ENCODE measurements at regions not wholly inside any gene's neighbourhood (a gene's known extent, or its start where the extent isn't known, plus 50 kb on each side); places are given as distances from the start of the nearest gene placed in this dataset.

GRCh38 chr9:28651050-28651722 is 1077.9 kb upstream of the C9orf72 start:
- no peak for DNase-seq

GRCh38 chr9:28653216-28653615 is 1079.9 kb upstream of the C9orf72 start:
- DNase-seq: no peak

- no peak for DNase-seq
Measured at GRCh38 chr9:28656727-28657126, 1083.4 kb upstream of the C9orf72 start.

GRCh38 chr9:28661853-28662252 is 1088.6 kb upstream of the C9orf72 start:
- DNase-seq: no peak

GRCh38 chr9:28662675-28663074 is 1089.4 kb upstream of the C9orf72 start:
- no peak for DNase-seq

GRCh38 chr9:28668158-28668557 is 1094.9 kb upstream of the C9orf72 start:
- no peak for DNase-seq

- no peak for DNase-seq
Measured at GRCh38 chr9:28671000-28671399, 1097.7 kb upstream of the C9orf72 start.

GRCh38 chr9:28678097-28678496 is 1104.8 kb upstream of the C9orf72 start:
- no peak for DNase-seq

- no peak for DNase-seq
Measured at GRCh38 chr9:28688172-28688571, 1114.9 kb upstream of the C9orf72 start.

GRCh38 chr9:28692012-28692411 is 1118.7 kb upstream of the C9orf72 start:
- DNase-seq: no peak

- no peak for DNase-seq
Measured at GRCh38 chr9:28696960-28697359, 1123.7 kb upstream of the C9orf72 start.

GRCh38 chr9:28699632-28700031 is 1126.4 kb upstream of the C9orf72 start:
- no peak for DNase-seq

GRCh38 chr9:28707616-28708015 is 1134.3 kb upstream of the C9orf72 start:
- no peak for DNase-seq

GRCh38 chr9:28714188-28714587 is 1140.9 kb upstream of the C9orf72 start:
- no peak for DNase-seq

GRCh38 chr9:28718226-28718625 is 1144.9 kb upstream of the C9orf72 start:
- no peak for DNase-seq

- DNase-seq: no peak
Measured at GRCh38 chr9:28720746-28721145, 1147.5 kb upstream of the C9orf72 start.

GRCh38 chr9:28730111-28730510 is 1156.8 kb upstream of the C9orf72 start:
- no peak for DNase-seq

- DNase-seq: no peak
Measured at GRCh38 chr9:28735738-28736342, 1162.6 kb upstream of the C9orf72 start.

GRCh38 chr9:28741459-28741858 is 1168.2 kb upstream of the C9orf72 start:
- no peak for DNase-seq

- DNase-seq: no peak
Measured at GRCh38 chr9:28747351-28747985, 1174.2 kb upstream of the C9orf72 start.

GRCh38 chr9:28750136-28750535 is 1176.9 kb upstream of the C9orf72 start:
- DNase-seq: no peak

- no peak for DNase-seq
Measured at GRCh38 chr9:28758341-28758740, 1185.1 kb upstream of the C9orf72 start.

GRCh38 chr9:28758971-28759370 is 1185.7 kb upstream of the C9orf72 start:
- no peak for DNase-seq

GRCh38 chr9:28762167-28762566 is 1188.9 kb upstream of the C9orf72 start:
- DNase-seq: no peak

Data from T-helper 2 cell (primary cell).